BLaER1 treated with 17β-estradiol and CSF1 and Interleukin-3, amounts not matched to agents 10 nM and 100 nM (cell line): ENCODE measurements at regions not wholly inside any gene's neighbourhood (a gene's known extent, or its start where the extent isn't known, plus 50 kb on each side); places are given as distances from the start of the nearest gene placed in this dataset.
"Not testable (repeated sequence)": the region's sequence is repeated elsewhere in the genome, so short reads cannot be mapped to it uniquely, and the experiment has no call there.

Experiments used
- H3K27ac ChIP-seq, 11 experiments: shearing (Covaris generic); formaldehyde crosslinking; 2 replicates each; pipeline ENCODE4 v1.8.1; 2022
- H3K27me3 ChIP-seq, 11 experiments: shearing (Covaris generic); formaldehyde crosslinking; 2 replicates each; pipeline ENCODE4 v1.8.1; 2022
- H3K36me3 ChIP-seq, 11 experiments: shearing (Covaris generic); formaldehyde crosslinking; 2 replicates each; pipeline ENCODE4 v1.8.1; 2022
- H3K4me1 ChIP-seq, 10 experiments: shearing (Covaris generic); formaldehyde crosslinking; 2 replicates each; pipeline ENCODE4 v1.8.1; 2022
- H3K4me2 ChIP-seq, 11 experiments: shearing (Covaris generic); formaldehyde crosslinking; 2 replicates each; pipeline ENCODE4 v1.8.1; 2022
- H3K4me3 ChIP-seq, 10 experiments: shearing (Covaris generic); formaldehyde crosslinking; 2 replicates each; pipeline ENCODE4 v1.8.1; 2022
- H3K9ac ChIP-seq, 11 experiments: shearing (Covaris generic); formaldehyde crosslinking; 2 replicates each; pipeline ENCODE4 v1.8.1; 2022
- H3K9me3 ChIP-seq, 11 experiments: shearing (Covaris generic); formaldehyde crosslinking; replicated peaks in 1 of 11; 2 replicates each; pipeline ENCODE4 v1.8.1; 2022
- H4K20me1 ChIP-seq, 11 experiments: shearing (Covaris generic); formaldehyde crosslinking; 2 replicates each; pipeline ENCODE4 v1.8.1; 2022
- Cebpa-rat ChIP-seq, 11 experiments: shearing (Covaris generic); IDR thresholded peaks; 2 replicates each; pipeline ENCODE4 v1.8.1; 2022

GRCh38 chr5:8839361-8840055 lies 706.4 kb downstream of the SEMA5A start:
- no peaks in the 10 kb centered on the region for H3K27me3 ChIP-seq
- no peak overlapping the region for H3K9ac ChIP-seq
- no peak for TF ChIP-seq Cebpa-rat (IDR thresholded peaks at IDR 0.05)
- no peak overlapping the region for H3K4me3 ChIP-seq
- H4K20me1 ChIP-seq: no peaks in the 10 kb centered on the region
- H3K9me3 ChIP-seq: peaks cover 24 to 32% (median 28%) of the 10 kb centered on the region in 11 experiments
- H3K27ac ChIP-seq: no peak overlapping the region
- 0 out of 20 replicates have a peak, but pooled peaks cover 0 to 5% (median 0%) of the 10 kb centered on the region in 10 experiments for H3K4me1 ChIP-seq
- H3K4me2 ChIP-seq: no peak overlapping the region; a peak in 1 of 22 replicates
- no peaks in the 10 kb centered on the region for H3K36me3 ChIP-seq

DNA sequence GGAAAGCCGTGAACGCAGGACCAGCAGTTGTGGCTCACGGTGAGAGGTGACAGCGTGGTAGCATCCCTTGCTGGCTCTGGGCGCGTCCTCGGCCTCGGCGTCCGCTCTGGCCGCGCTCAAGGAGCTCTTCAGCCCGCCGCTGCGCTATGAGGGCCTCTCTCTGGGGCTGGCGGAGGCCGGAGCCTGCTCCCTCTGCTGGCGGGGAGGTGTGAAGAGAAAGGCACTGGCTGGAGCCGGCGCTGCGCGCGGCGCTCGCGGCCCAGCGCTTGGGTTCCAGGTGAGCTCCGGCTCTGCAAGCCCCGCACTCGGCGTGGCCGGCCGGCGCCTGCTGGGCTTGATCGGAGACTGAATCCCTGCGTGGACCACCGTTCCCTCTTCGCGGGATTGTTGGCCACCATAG lies 705.6 kb downstream of the SEMA5A start:
- no peak for TF ChIP-seq Cebpa-rat (IDR thresholded peaks at IDR 0.05)
- Histone ChIP-seq H3K27ac (no peak overlapping the region), H3K27me3 (no peaks in the 10 kb centered on the region), H3K4me1 (0 out of 20 replicates have a peak, but pooled peaks cover 0 to 5% (median 0%) of the 10 kb centered on the region in 10 experiments), H3K4me2 (no peak overlapping the region), H3K9me3 (peaks cover 24 to 32% (median 28%) of the 10 kb centered on the region in 11 experiments), H4K20me1 (no peaks in the 10 kb centered on the region), H3K4me3 (no peak overlapping the region), H3K36me3 (no peaks in the 10 kb centered on the region), H3K9ac (no peak overlapping the region)

- H3K4me2 ChIP-seq: not testable (repeated sequence)
- H3K9me3 ChIP-seq: peaks cover 24 to 32% (median 28%) of the 10 kb centered on the region in 11 experiments
These were observed 705.1 kb downstream of the SEMA5A start for GRCh38 chr5:8840746-8841145.

GRCh38 chr5:8842971-8843551 lies 702.8 kb downstream of the SEMA5A start:
- H3K4me3 ChIP-seq: no peak overlapping the region
- 0 out of 20 replicates have a peak, but pooled peaks cover 0 to 4% (median 0%) of the 10 kb centered on the region in 10 experiments for H3K4me1 ChIP-seq
- H3K4me2 ChIP-seq: no peak overlapping the region
- H3K27ac ChIP-seq: no peak overlapping the region
- no peak for TF ChIP-seq Cebpa-rat (IDR thresholded peaks at IDR 0.05)
- H4K20me1 ChIP-seq: no peaks in the 10 kb centered on the region
- H3K27me3 ChIP-seq: no peaks in the 10 kb centered on the region
- H3K36me3 ChIP-seq: no peaks in the 10 kb centered on the region
- H3K9ac ChIP-seq: no peak overlapping the region
- H3K9me3 ChIP-seq: peaks cover 24 to 32% (median 28%) of the 10 kb centered on the region in 11 experiments

More at GRCh38 chr5:8840746-8841145, 705.1 kb downstream of the SEMA5A start:
- not testable (repeated sequence) for H3K4me3 ChIP-seq, H3K9ac ChIP-seq, H3K36me3 ChIP-seq, H3K4me1 ChIP-seq, H3K27ac ChIP-seq, H3K27me3 ChIP-seq, H4K20me1 ChIP-seq

DNA sequence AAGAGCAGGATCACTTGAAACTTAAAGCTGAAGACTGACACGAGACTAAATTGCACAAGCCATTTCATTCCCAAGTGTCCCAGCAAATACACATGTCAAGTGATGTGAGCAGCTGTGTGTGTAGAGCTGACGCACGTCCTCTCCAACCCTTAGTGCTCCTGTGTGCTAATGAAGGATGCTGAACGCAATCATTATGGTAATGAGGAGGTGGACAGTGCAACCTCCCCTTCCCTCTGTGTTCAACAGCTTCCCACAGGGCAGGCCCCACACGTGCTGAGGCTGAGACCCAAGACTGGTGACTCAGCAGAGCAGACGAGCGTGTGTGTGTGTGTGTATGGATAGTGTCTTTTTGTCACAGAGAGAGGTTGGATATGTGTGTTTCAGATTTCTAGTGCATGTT lies 702.1 kb downstream of the SEMA5A start:
- Histone ChIP-seq H3K9ac (no peak overlapping the region), H3K36me3 (no peaks in the 10 kb centered on the region), H4K20me1 (no peaks in the 10 kb centered on the region), H3K9me3 (peaks cover 24 to 32% (median 28%) of the 10 kb centered on the region in 11 experiments), H3K27me3 (no peaks in the 10 kb centered on the region), H3K27ac (no peak overlapping the region), H3K4me3 (no peak overlapping the region), H3K4me1 (no peaks in the 10 kb centered on the region), H3K4me2 (no peak overlapping the region)
- TF ChIP-seq Cebpa-rat (IDR thresholded peaks at IDR 0.05): no peak

- Histone ChIP-seq H4K20me1 (no peaks in the 10 kb centered on the region), H3K27me3 (no peaks in the 10 kb centered on the region), H3K9ac (no peak overlapping the region), H3K9me3 (peaks cover 24 to 32% (median 28%) of the 10 kb centered on the region in 11 experiments), H3K4me3 (no peak overlapping the region), H3K4me1 (peaks cover 0 to under 1% (median 0%) of the 10 kb centered on the region in 10 experiments; a peak in 2 of 20 replicates), H3K36me3 (no peaks in the 10 kb centered on the region), H3K27ac (no peak overlapping the region), H3K4me2 (no peak overlapping the region)
- TF ChIP-seq Cebpa-rat (IDR thresholded peaks at IDR 0.05): no peak
These were observed 701.7 kb downstream of the SEMA5A start for GRCh38 chr5:8844206-8844605.

GRCh38 chr5:8844847-8845246 lies 701.0 kb downstream of the SEMA5A start:
- Histone ChIP-seq H3K27ac (no peak overlapping the region), H4K20me1 (no peaks in the 10 kb centered on the region), H3K9ac (no peak overlapping the region), H3K27me3 (no peaks in the 10 kb centered on the region), H3K36me3 (no peaks in the 10 kb centered on the region), H3K4me1 (peaks cover 0 to 6% (median 0%) of the 10 kb centered on the region in 10 experiments; a peak in 3 of 20 replicates), H3K9me3 (peaks cover 19 to 25% (median 22%) of the 10 kb centered on the region in 11 experiments), H3K4me3 (no peak overlapping the region), H3K4me2 (no peak overlapping the region)
- no peak for TF ChIP-seq Cebpa-rat (IDR thresholded peaks at IDR 0.05)

- no peak overlapping the region for H3K4me2 ChIP-seq
- no peak for TF ChIP-seq Cebpa-rat (IDR thresholded peaks at IDR 0.05)
- H4K20me1 ChIP-seq: no peaks in the 10 kb centered on the region
- H3K27ac ChIP-seq: no peak overlapping the region
- no peak overlapping the region for H3K9ac ChIP-seq
- peaks cover 0 to 6% (median 0%) of the 10 kb centered on the region in 10 experiments; a peak in 3 of 20 replicates for H3K4me1 ChIP-seq
- H3K4me3 ChIP-seq: no peak overlapping the region
- H3K36me3 ChIP-seq: no peaks in the 10 kb centered on the region
- H3K27me3 ChIP-seq: no peaks in the 10 kb centered on the region
- H3K9me3 ChIP-seq: peaks cover 14 to 21% (median 18%) of the 10 kb centered on the region in 11 experiments
These were observed 700.6 kb downstream of the SEMA5A start for GRCh38 chr5:8845296-8845695.

DNA sequence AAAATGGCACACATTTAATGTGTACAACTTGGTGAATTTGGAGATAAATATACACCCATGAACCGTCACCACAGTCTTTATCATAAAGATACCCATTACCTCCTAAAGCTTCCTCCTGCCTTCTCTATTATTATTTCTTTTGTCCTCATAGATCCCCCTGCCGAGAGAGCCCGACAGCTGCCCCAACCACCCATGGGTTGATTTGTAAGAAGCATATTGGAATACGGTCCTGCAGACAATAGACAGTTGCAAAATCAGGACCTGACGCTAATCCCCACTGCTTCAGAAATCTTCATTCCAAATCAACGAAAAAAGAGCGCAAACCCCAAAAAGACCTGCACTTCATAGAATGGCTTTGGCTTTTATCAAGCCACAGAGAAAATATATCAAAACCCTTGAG lies 697.5 kb downstream of the SEMA5A start:
- TF ChIP-seq Cebpa-rat (IDR thresholded peaks at IDR 0.05): no peak
- Histone ChIP-seq H3K27me3 (no peaks in the 10 kb centered on the region), H4K20me1 (no peaks in the 10 kb centered on the region), H3K27ac (no peak overlapping the region), H3K4me3 (no peak overlapping the region), H3K4me2 (no peak overlapping the region), H3K4me1 (peaks cover 0 to 6% (median 0%) of the 10 kb centered on the region in 10 experiments; a peak in 3 of 20 replicates), H3K9me3 (no peaks in the 10 kb centered on the region), H3K9ac (no peak overlapping the region), H3K36me3 (no peaks in the 10 kb centered on the region)
